Pancreas (tissue), 10 donors: ENCODE measurements at regions not wholly inside any gene's neighbourhood (a gene's known extent, or its start where the extent isn't known, plus 50 kb on each side); places are given as distances from the start of the nearest gene placed in this dataset.

ENCODE experiments used
- ATAC-seq, 4 donors: fragments of 200-7000 bp; cut with Tn5 transposase; one replicate each; pipeline versions ENCODE4 v1.8.0 to v1.9.1; 2020; ENCODE audit warnings: mild to moderate bottlenecking in 4 of 4, moderate library complexity in 4 of 4
- DNase-seq, 6 donors: peaks; one replicate each; pipeline ENCODE4 v3.0.0-alpha.2; 2020
- FAIRE-seq: peaks from 2 replicates; lab custom pipeline; 2012; peaks lifted over from hg19 to GRCh38; lab: Jason Lieb, UNC
- H3K27ac ChIP-seq, 4 donors: fragments of 200-600 bp; sonication (generic); 1 replicate in 3 of 4; 2 replicates in 1 of 4; pipeline versions ENCODE4 v1.5.0 to v1.8.0; 2020
- H3K27me3 ChIP-seq, 4 donors: fragments of 200-600 bp; one replicate each; pipeline ENCODE4 v1.8.0; 2021
- H3K36me3 ChIP-seq, 3 donors: fragments of 200-600 bp; sonication (generic) in 1 of 3; one replicate each; pipeline versions ENCODE4 v1.5.0 to v1.8.0; 2020 to 2021
- H3K4me1 ChIP-seq, 3 donors: fragments of 200-600 bp; one replicate each; pipeline ENCODE4 v1.8.0; 2021
- H3K4me3 ChIP-seq, 4 donors: fragments of 200-600 bp; sonication (generic) in 2 of 4; one replicate each; pipeline versions ENCODE4 v1.5.0 to v1.8.0; 2020 to 2021
- H3K9me3 ChIP-seq, 4 donors: fragments of 200-600 bp; one replicate each; pipeline ENCODE4 v1.8.0; 2021
- WGBS, 2 donors: extraction: QIAGEN DNeasy Blood & Tissue Kit; methylation state at CpG; one replicate each; pipeline ENCODE4 v1.1.7; 2013; 5-methylcytosine and 5-hydroxymethylcytosine counted together
- intact Hi-C, 3 donors: fragments of 100-400 bp; cut with DNase I; formaldehyde crosslinking; loops; one replicate each; pipeline versions ENCODE4 v1.11.1 to v1.14.2; 2022
- TF ChIP-seq, protein P1 (sequence below), 4 donors: fragments of 200-600 bp; sonication (generic) in 3 of 4; IDR thresholded peaks; one replicate each; pipeline versions ENCODE4 v1.5.0 to v1.8.0; 2021; ENCODE audit warnings: antibody characterized with exemption in 4 of 4
- donor health status: healthy with polysubstance abuse.
- donor health status: DM: no; HTN: no; CAD: no; lungs with moderate emphysema.
- donor health status: DM: no; HTN: no; CAD: no.
- donor health status: control.
- donor health status: control.
- donor health status: Bipolar disorder and iron deficiency.
- donor health status: DM: yes; HTN: yes; CAD: no.
- donor health status: DM: no; HTN: no; CAD: no.
- donor health status: DM: no; HTN: no; CAD: no.
- donor health status: DM: yes; HTN: yes; CAD: no.

DNA sequence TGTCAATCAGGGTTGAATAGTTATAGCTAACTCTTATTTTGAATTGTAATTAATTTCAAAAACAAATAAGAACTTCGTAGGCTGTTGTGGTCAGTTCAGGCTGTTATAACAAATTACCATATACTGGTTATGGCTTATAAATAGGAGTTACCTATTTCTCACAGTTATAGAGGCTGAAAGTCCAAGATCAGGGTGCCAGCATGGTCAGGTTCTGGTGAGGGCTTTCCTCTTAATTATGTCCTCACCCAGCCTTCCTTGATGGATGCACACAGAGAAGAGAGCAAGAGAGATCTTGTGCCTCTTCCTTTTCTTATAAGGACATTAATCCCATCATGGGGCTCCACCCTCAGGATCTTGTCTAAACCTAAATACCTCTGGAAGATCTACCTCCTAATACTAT lies 265.9 kb upstream of the SUCLG2 start:
- ATAC-seq, result no peak
- H3K4me1 ChIP-seq, result no peaks in the 10 kb centered on the region
- H3K4me3 ChIP-seq, result no peak overlapping the region
- FAIRE-seq, result no peak
- no peaks in the 10 kb centered on the region for H3K36me3 ChIP-seq
- H3K9me3 ChIP-seq, result no peaks in the 10 kb centered on the region
- H3K27ac ChIP-seq, result no peak overlapping the region
- 52 to 57% methylated on average over 1 of the region's 1 CpG for WGBS, 2 donors
- intact Hi-C loops, result no loop called here
- no peak for DNase-seq
- TF ChIP-seq, protein P1, sequence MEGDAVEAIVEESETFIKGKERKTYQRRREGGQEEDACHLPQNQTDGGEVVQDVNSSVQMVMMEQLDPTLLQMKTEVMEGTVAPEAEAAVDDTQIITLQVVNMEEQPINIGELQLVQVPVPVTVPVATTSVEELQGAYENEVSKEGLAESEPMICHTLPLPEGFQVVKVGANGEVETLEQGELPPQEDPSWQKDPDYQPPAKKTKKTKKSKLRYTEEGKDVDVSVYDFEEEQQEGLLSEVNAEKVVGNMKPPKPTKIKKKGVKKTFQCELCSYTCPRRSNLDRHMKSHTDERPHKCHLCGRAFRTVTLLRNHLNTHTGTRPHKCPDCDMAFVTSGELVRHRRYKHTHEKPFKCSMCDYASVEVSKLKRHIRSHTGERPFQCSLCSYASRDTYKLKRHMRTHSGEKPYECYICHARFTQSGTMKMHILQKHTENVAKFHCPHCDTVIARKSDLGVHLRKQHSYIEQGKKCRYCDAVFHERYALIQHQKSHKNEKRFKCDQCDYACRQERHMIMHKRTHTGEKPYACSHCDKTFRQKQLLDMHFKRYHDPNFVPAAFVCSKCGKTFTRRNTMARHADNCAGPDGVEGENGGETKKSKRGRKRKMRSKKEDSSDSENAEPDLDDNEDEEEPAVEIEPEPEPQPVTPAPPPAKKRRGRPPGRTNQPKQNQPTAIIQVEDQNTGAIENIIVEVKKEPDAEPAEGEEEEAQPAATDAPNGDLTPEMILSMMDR (IDR thresholded peaks at IDR 0.05), result no peak
- H3K27me3 ChIP-seq, result no peaks in the 10 kb centered on the region

DNA sequence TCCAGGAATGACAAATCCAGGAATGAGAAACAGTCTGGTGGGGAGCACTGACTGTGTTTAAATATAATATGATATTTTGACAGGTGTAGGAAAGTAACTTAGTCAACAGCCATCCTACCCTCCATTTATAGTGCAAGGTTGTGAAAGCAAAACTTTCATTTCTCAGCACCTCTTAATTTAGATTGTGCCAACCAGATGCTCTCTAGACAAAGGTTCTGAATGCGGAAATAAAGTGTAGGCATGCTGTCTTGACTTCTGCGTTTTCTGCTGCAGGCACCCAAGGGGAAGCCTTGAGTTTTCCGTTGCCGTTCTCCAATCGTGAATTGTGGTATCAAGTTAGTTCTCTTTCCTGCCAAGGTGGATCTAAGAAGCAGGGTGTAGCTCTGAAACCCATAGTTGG lies 261.9 kb upstream of the SUCLG2 start:
- H3K9me3 ChIP-seq, result no peaks in the 10 kb centered on the region
- no peak for ATAC-seq
- TF ChIP-seq, protein P1 (IDR thresholded peaks at IDR 0.05), result no peak
- no peak for DNase-seq
- H3K27me3 ChIP-seq, result no peaks in the 10 kb centered on the region
- FAIRE-seq, result no peak
- no peaks in the 10 kb centered on the region for H3K36me3 ChIP-seq
- no peak overlapping the region for H3K4me3 ChIP-seq
- H3K27ac ChIP-seq, result no peak overlapping the region
- no peaks in the 10 kb centered on the region for H3K4me1 ChIP-seq
- WGBS, 2 donors, result 85 to 90% methylated on average over 5 of the region's 5 CpGs
- intact Hi-C loops, result no loop called here

DNA sequence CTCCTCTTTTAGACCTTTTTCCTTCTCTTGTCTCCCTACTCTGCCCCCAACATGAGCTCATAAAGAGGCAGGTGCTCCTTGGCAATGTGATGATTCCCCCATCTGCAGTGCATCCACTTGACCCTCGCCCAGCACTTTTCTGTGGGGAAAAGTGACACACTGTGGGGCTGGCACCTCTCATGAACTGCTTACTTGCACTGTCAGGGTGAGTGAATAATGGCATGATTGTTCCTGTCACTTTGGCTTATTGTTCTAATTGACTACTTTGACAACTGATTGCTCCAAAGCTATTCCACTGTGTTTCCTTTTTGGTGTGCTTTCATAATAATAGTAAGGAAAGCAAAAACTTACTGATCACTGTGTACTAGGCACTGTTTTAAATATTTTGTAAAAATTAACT lies 253.3 kb upstream of the SUCLG2 start:
- WGBS, 2 donors, result 65 to 78% methylated on average over 1 of the region's 1 CpG
- DNase-seq, result no peak
- no peak for FAIRE-seq
- Histone ChIP-seq H3K27me3 (no peaks in the 10 kb centered on the region), H3K4me3 (no peak overlapping the region), H3K9me3 (no peaks in the 10 kb centered on the region), H3K27ac (no peak overlapping the region), H3K4me1 (no peaks in the 10 kb centered on the region), H3K36me3 (no peaks in the 10 kb centered on the region)
- TF ChIP-seq, protein P1 (IDR thresholded peaks at IDR 0.05), result no peak
- ATAC-seq, result no peak
- intact Hi-C loops, result no loop called here

DNA sequence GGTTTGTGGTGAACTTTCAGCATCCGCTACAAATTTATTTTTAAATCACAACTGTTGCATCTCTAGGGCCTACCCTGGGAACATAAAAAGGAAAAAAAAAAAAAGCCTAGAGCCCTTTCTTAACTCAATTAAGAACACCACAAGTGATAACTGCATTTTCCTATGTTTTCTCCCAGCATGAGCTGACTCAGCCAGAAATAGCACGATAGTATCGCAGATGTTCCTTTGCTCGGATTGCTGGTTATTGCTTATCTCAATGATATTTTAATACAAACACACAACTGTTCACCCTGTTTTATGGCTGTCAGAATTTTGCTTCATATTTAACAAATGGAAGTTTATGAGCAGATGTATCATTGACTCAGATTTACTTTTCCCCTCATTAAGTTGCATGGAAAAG lies 251.8 kb upstream of the SUCLG2 start:
- ATAC-seq, result no peak
- no peaks in the 10 kb centered on the region for H3K27me3 ChIP-seq
- WGBS, 2 donors, result 72 to 79% methylated on average over 4 of the region's 4 CpGs
- H3K4me3 ChIP-seq, result no peak overlapping the region
- TF ChIP-seq, protein P1 (IDR thresholded peaks at IDR 0.05), result no peak
- H3K27ac ChIP-seq, result no peak overlapping the region
- intact Hi-C loops, result no loop called here
- no peaks in the 10 kb centered on the region for H3K9me3 ChIP-seq
- H3K36me3 ChIP-seq, result no peaks in the 10 kb centered on the region
- FAIRE-seq, result no peak
- DNase-seq, result no peak
- H3K4me1 ChIP-seq, result no peaks in the 10 kb centered on the region

DNA sequence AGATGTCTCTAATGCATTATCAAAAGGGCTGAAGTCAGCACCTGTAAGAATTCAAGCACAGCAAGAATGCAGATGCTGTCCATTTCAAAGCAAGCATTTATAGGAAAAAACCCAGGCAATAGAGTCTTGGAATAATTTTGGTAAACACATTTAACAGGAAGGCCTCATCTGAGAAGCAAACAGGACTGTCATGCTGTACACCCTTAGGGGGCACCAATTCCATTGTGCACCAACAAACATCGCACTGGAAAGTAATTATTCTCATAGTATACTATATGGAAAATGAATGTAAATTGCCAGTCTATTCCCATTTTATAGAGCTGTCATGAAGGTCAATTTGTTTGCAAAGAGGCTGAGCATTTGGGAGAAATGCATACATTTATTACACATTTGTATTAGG lies 247.3 kb upstream of the SUCLG2 start:
- FAIRE-seq, result no peak
- TF ChIP-seq, protein P1 (IDR thresholded peaks at IDR 0.05), result no peak
- H3K4me1 ChIP-seq, result no peaks in the 10 kb centered on the region
- WGBS, 2 donors, result 87 to 91% methylated on average over 1 of the region's 1 CpG
- no peak overlapping the region for H3K4me3 ChIP-seq
- H3K36me3 ChIP-seq, result no peaks in the 10 kb centered on the region
- H3K27me3 ChIP-seq, result no peaks in the 10 kb centered on the region
- no peaks in the 10 kb centered on the region for H3K9me3 ChIP-seq
- intact Hi-C loops, result no loop called here
- no peak for DNase-seq
- ATAC-seq, result no peak
- no peak overlapping the region for H3K27ac ChIP-seq
